Neural progenitor cell (in vitro differentiated cells): ENCODE measurements at regions not wholly inside any gene's neighbourhood (a gene's known extent, or its start where the extent isn't known, plus 50 kb on each side); places are given as distances from the start of the nearest gene placed in this dataset.

ENCODE experiments used
- DNase-seq: peaks from one replicate; pipeline ENCODE4 v3.0.0-alpha.2; 2016; ENCODE audit warnings: low spot score
- H2AFZ ChIP-seq: fragments of 200-600 bp; sonication (generic); replicated peaks from 2 replicates; pipeline ENCODE4 v1.6.1; 2016; ENCODE audit warnings: antibody characterized with exemption
- H3F3A ChIP-seq: fragments of 200-600 bp; sonication (generic); 2 replicates; pipeline ENCODE4 v1.6.1; 2016; ENCODE audit warnings: antibody characterized with exemption, low read depth
- H3K27ac ChIP-seq: fragments of 200-600 bp; sonication (generic); 2 replicates; pipeline ENCODE4 v1.5.1; 2016; ENCODE audit warnings: mild to moderate bottlenecking
- H3K27me3 ChIP-seq: fragments of 200-600 bp; sonication (generic); 2 replicates; pipeline ENCODE4 v1.6.1; 2016; ENCODE audit warnings: mild to moderate bottlenecking, moderate library complexity
- H3K36me3 ChIP-seq: fragments of 200-600 bp; sonication (generic); 2 replicates; pipeline ENCODE4 v1.5.1; 2016
- H3K4me1 ChIP-seq: fragments of 200-600 bp; sonication (generic); 2 replicates; pipeline ENCODE4 v1.6.1; 2016; ENCODE audit warnings: mixed run types
- H3K4me2 ChIP-seq: fragments of 200-600 bp; sonication (generic); 2 replicates; pipeline ENCODE4 v1.6.1; 2016
- H3K4me3 ChIP-seq: fragments of 200-600 bp; sonication (generic); 2 replicates; pipeline ENCODE4 v1.5.1; 2016
- H3K79me2 ChIP-seq: fragments of 200-600 bp; sonication (generic); 2 replicates; pipeline ENCODE4 v1.6.1; 2016; ENCODE audit warnings: low read depth
- H3K9ac ChIP-seq: fragments of 200-600 bp; sonication (generic); 2 replicates; pipeline ENCODE4 v1.6.1; 2016
- H3K9me3 ChIP-seq: fragments of 200-600 bp; sonication (generic); 2 replicates; pipeline ENCODE4 v1.5.1; 2016; ENCODE audit warnings: low read depth
- H4K20me1 ChIP-seq: fragments of 200-600 bp; sonication (generic); 2 replicates; pipeline ENCODE4 v1.6.1; 2016; ENCODE audit warnings: low read depth
- H3K27ac Mint-ChIP-seq: 3 replicates; pipeline ENCODE4 v1.8.0; 2021; ENCODE audit warnings: mixed read lengths
- H3K27me3 Mint-ChIP-seq: 2 replicates; pipeline ENCODE4 v1.8.0; 2022; ENCODE audit warnings: low read depth, mild to moderate bottlenecking, inconsistent platforms, moderate library complexity, mixed read lengths; ENCODE audit not compliant: insufficient read depth
- H3K36me3 Mint-ChIP-seq: 3 replicates; pipeline ENCODE4 v1.8.0; 2021; ENCODE audit warnings: mixed read lengths
- H3K4me1 Mint-ChIP-seq: 3 replicates; pipeline ENCODE4 v1.8.0; 2021; ENCODE audit warnings: mixed read lengths
- H3K4me3 Mint-ChIP-seq: 3 replicates; pipeline ENCODE4 v1.8.0; 2021; ENCODE audit warnings: mild to moderate bottlenecking, moderate library complexity, mixed read lengths
- H3K9me3 Mint-ChIP-seq: 3 replicates; pipeline ENCODE4 v1.8.0; 2020; ENCODE audit warnings: mixed read lengths
- EZH2 ChIP-seq: fragments of 200-600 bp; sonication (generic); IDR thresholded peaks from 2 replicates; pipeline ENCODE4 v1.6.1; 2017; ENCODE audit warnings: antibody characterized with exemption, mild to moderate bottlenecking, moderate library complexity
- EZH2phosphoT487 ChIP-seq: fragments of 200-600 bp; sonication (generic); IDR thresholded peaks from 2 replicates; pipeline ENCODE4 v1.6.1; 2017; ENCODE audit warnings: antibody characterized with exemption
- TF ChIP-seq, protein P1 (sequence below): fragments of 200-600 bp; sonication (generic); IDR thresholded peaks from 2 replicates; pipeline ENCODE4 v1.5.1; 2017; ENCODE audit warnings: antibody characterized with exemption, mild to moderate bottlenecking

GRCh38 chr2:220209093-220209492 lies 581.7 kb downstream of the SLC4A3 start:
- Histone ChIP-seq H3K27me3 (no peaks in the 10 kb centered on the region), H3K27ac (peak overlapping the region; percentile 65), H4K20me1 (no peaks in the 10 kb centered on the region), H3K36me3 (no peaks in the 10 kb centered on the region), H3F3A (peaks cover 13% of the 10 kb centered on the region), H3K4me3 (peak overlapping the region; percentile 16), H3K4me2 (peak overlapping the region; percentile 65), H3K79me2 (no peaks in the 10 kb centered on the region), H3K9me3 (no peaks in the 10 kb centered on the region), H2AFZ (peak overlapping the region; percentile 27), H3K9ac (no peak overlapping the region), H3K4me1 (peaks cover 35% of the 10 kb centered on the region)
- Mint-ChIP-seq H3K4me3 (no peak overlapping the region), H3K27ac (no peak overlapping the region), H3K4me1 (peaks cover 23% of the 10 kb centered on the region), H3K27me3 (peaks cover under 1% of the 10 kb centered on the region), H3K36me3 (no peaks in the 10 kb centered on the region), H3K9me3 (no peaks in the 10 kb centered on the region)
- no peak for TF ChIP-seq EZH2phosphoT487
- no peak for TF ChIP-seq EZH2
- DNase-seq, result no peak

GRCh38 chr2:220209751-220210150 lies 582.3 kb downstream of the SLC4A3 start:
- Histone ChIP-seq H3K4me2 (peak overlapping the region; percentile 65), H3K79me2 (no peaks in the 10 kb centered on the region), H3K27ac (peak overlapping the region; percentile 65), H3F3A (peaks cover 13% of the 10 kb centered on the region), H3K27me3 (no peaks in the 10 kb centered on the region), H3K4me3 (peak overlapping the region; percentile 16), H3K4me1 (peaks cover 35% of the 10 kb centered on the region), H3K9me3 (no peaks in the 10 kb centered on the region), H4K20me1 (no peaks in the 10 kb centered on the region), H3K9ac (no peak overlapping the region), H2AFZ (no peak overlapping the region), H3K36me3 (no peaks in the 10 kb centered on the region)
- H3K27ac Mint-ChIP-seq, result no peak overlapping the region
- no peaks in the 10 kb centered on the region for H3K9me3 Mint-ChIP-seq
- TF ChIP-seq, protein P1, sequence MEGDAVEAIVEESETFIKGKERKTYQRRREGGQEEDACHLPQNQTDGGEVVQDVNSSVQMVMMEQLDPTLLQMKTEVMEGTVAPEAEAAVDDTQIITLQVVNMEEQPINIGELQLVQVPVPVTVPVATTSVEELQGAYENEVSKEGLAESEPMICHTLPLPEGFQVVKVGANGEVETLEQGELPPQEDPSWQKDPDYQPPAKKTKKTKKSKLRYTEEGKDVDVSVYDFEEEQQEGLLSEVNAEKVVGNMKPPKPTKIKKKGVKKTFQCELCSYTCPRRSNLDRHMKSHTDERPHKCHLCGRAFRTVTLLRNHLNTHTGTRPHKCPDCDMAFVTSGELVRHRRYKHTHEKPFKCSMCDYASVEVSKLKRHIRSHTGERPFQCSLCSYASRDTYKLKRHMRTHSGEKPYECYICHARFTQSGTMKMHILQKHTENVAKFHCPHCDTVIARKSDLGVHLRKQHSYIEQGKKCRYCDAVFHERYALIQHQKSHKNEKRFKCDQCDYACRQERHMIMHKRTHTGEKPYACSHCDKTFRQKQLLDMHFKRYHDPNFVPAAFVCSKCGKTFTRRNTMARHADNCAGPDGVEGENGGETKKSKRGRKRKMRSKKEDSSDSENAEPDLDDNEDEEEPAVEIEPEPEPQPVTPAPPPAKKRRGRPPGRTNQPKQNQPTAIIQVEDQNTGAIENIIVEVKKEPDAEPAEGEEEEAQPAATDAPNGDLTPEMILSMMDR, result no peak
- TF ChIP-seq EZH2 (no peak), EZH2phosphoT487 (no peak)
- H3K4me1 Mint-ChIP-seq, result peaks cover 23% of the 10 kb centered on the region
- H3K4me3 Mint-ChIP-seq, result no peak overlapping the region
- DNase-seq, result peak; percentile 72
- peaks cover 2% of the 10 kb centered on the region for H3K27me3 Mint-ChIP-seq
- no peaks in the 10 kb centered on the region for H3K36me3 Mint-ChIP-seq

- no peak for DNase-seq
- no peaks in the 10 kb centered on the region for H3K36me3 ChIP-seq
- peaks cover 45% of the 10 kb centered on the region for H3K4me1 Mint-ChIP-seq
- no peaks in the 10 kb centered on the region for H3K9me3 ChIP-seq
- H3K27me3 Mint-ChIP-seq, result peaks cover 2% of the 10 kb centered on the region
- no peaks in the 10 kb centered on the region for H4K20me1 ChIP-seq
- H2AFZ ChIP-seq, result no peak overlapping the region
- H3K36me3 Mint-ChIP-seq, result no peaks in the 10 kb centered on the region
- no peak overlapping the region for H3K4me3 ChIP-seq
- no peak overlapping the region for H3K27ac Mint-ChIP-seq
- no peak overlapping the region for H3K27ac ChIP-seq
- no peak overlapping the region for H3K4me2 ChIP-seq
- peaks cover 13% of the 10 kb centered on the region for H3F3A ChIP-seq
- H3K4me1 ChIP-seq, result peaks cover 33% of the 10 kb centered on the region
- TF ChIP-seq, protein P1, result no peak
- TF ChIP-seq EZH2, result no peak
- TF ChIP-seq EZH2phosphoT487, result no peak
- no peak overlapping the region for H3K4me3 Mint-ChIP-seq
- H3K79me2 ChIP-seq, result no peaks in the 10 kb centered on the region
- H3K27me3 ChIP-seq, result no peaks in the 10 kb centered on the region
- no peaks in the 10 kb centered on the region for H3K9me3 Mint-ChIP-seq
- no peak overlapping the region for H3K9ac ChIP-seq
These were observed 585.1 kb downstream of the SLC4A3 start for GRCh38 chr2:220212296-220213080.

DNA sequence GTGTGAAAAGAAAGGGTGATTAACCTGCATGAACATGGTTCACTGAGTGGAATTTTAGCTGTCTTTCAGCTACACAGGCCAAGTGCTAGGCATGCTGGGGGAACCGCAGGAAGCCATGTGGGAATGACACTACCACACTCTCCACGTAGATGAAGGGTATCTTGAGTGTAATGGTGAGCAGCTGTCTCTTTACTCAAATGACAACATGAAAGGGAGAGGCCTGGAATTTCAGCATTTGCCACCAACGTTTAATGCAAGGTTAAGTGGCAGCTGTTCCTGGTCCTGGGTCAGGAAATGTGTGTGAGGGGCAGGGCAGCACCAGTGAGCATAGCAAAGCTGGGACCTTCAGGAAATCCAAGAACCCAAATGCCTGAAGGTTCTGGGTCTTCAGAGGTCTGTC lies 588.4 kb downstream of the SLC4A3 start:
- no peaks in the 10 kb centered on the region for H4K20me1 ChIP-seq
- H3K27me3 ChIP-seq, result peaks cover 4% of the 10 kb centered on the region
- H2AFZ ChIP-seq, result no peak overlapping the region
- no peak overlapping the region for H3K4me3 ChIP-seq
- TF ChIP-seq, protein P1, result no peak
- TF ChIP-seq EZH2 (no peak), EZH2phosphoT487 (no peak)
- H3K27ac Mint-ChIP-seq, result no peak overlapping the region
- no peak overlapping the region for H3K4me2 ChIP-seq
- no peak overlapping the region for H3K4me3 Mint-ChIP-seq
- no peaks in the 10 kb centered on the region for H3K9me3 ChIP-seq
- no peaks in the 10 kb centered on the region for H3K79me2 ChIP-seq
- peaks cover 8% of the 10 kb centered on the region for H3F3A ChIP-seq
- peaks cover 45% of the 10 kb centered on the region for H3K4me1 Mint-ChIP-seq
- H3K9me3 Mint-ChIP-seq, result no peaks in the 10 kb centered on the region
- no peak overlapping the region for H3K9ac ChIP-seq
- H3K27ac ChIP-seq, result no peak overlapping the region
- peaks cover 3% of the 10 kb centered on the region for H3K27me3 Mint-ChIP-seq
- no peaks in the 10 kb centered on the region for H3K36me3 ChIP-seq
- DNase-seq, result no peak
- H3K36me3 Mint-ChIP-seq, result no peaks in the 10 kb centered on the region
- H3K4me1 ChIP-seq, result peaks cover 20% of the 10 kb centered on the region
